ENCODE measurements at regions not wholly inside any gene's neighbourhood (a gene's known extent, or its start where the extent isn't known, plus 50 kb on each side); places are given as distances from the start of the nearest gene placed in this dataset.

DNA sequence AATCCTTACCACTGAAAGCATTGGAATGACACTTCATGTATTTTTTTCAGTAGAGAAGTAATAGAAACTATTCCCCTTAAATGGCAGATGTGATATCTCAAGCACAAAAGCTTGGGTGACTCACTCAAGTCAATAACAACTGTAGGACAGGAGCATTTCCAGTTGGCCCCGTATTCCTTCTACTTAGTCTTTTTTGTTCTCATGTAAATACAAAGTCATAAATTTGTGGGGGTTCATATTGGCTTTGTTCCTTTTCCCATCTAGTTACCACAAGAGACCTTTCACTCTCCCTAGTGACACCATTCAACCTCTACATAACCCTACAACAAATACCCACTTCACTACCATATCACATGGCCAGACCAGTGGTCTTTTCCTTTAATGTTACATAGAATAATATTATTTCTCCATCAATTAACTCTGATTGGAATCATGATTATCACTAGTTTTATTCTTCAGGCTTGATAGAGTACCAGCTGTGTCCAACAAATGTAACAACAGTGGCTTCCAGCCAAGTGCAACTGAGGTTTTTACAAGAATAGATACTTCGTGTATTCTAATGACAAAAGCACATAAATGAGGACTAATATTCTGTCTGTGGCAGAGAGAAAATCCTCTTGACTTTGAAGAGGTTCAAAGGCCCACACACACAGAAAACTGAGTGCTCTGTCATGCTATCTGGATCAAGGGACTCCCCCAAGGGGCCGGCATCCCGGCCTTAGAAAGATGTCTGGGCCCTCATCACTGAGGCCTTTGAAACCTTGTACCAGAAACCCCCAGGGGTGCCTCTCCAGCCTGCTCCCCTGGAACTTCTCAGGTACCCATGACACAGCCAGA lies 94.0 kb upstream of the THBS1 start:
- Histone ChIP-seq H3K27me3 (ENCODE audit: control insufficient read depth in 2 of 2, insufficient read depth in 2 of 2, low read length in 2 of 2) (no peaks in the 10 kb centered on the region), H3K4me3 (replicated peaks in 1 of 3; ENCODE audit: insufficient read depth in 1 of 3, low read depth in 1 of 3, low read length in 3 of 3) (no peak overlapping the region), H3K36me3 (ENCODE audit: control insufficient read depth in 2 of 2, extremely low read depth in 1 of 2, insufficient read depth in 2 of 2, low read length in 2 of 2) (no peaks in the 10 kb centered on the region), H3K27ac (ENCODE audit: insufficient read depth, low read depth, low read length) (no peak overlapping the region), H2AFZ (ENCODE audit: low read depth, low read length) (no peak overlapping the region), H3K4me1 (ENCODE audit: control insufficient read depth, extremely low read depth, insufficient read depth, low read length) (peaks cover 7% of the 10 kb centered on the region), H3K9me3 (replicated peaks; ENCODE audit: control insufficient read depth, insufficient read depth, low read length) (no peaks in the 10 kb centered on the region), H3K79me2 (ENCODE audit: control insufficient read depth, insufficient read depth, low read length) (no peaks in the 10 kb centered on the region), H3K9ac (replicated peaks; ENCODE audit: extremely low read depth, insufficient read depth, low read length) (no peak overlapping the region), H3K9me1 (replicated peaks; ENCODE audit: control insufficient read depth, extremely low read depth, insufficient read depth, low read length) (no peaks in the 10 kb centered on the region), H3K4me2 (ENCODE audit: insufficient read depth, low read length) (no peak overlapping the region), H4K20me1 (replicated peaks; ENCODE audit: control insufficient read depth, extremely low read depth, insufficient read depth, low read length) (no peaks in the 10 kb centered on the region)
- no TSS peak for BruUV-seq (replicated peaks)
- peak; percentile 65 for DNase-seq (ENCODE audit: low read depth, low spot score)
- dilution Hi-C loops (cut with MboI; ENCODE audit: extremely low pct_ligation_motif_present, low sequenced_read_pairs) (no loop called here), intact Hi-C loops (cut with micrococcal nuclease) (no loop called here)
- ChIA-PET POLR2A (no interaction called here), CTCF (no interaction called here)
- no peak for FAIRE-seq
- TF ChIP-seq EZH2 (IDR thresholded peaks at IDR 0.05; ENCODE audit: borderline replicate concordance, low read depth, low read length, severe bottlenecking): no peak
- peak; percentile 48 for TF ChIP-seq FOS (IDR thresholded peaks at IDR 0.05; ENCODE audit: borderline replicate concordance, insufficient read depth, low read length)
- no peak for TF ChIP-seq MYC (IDR thresholded peaks at IDR 0.05; ENCODE audit: low read depth, low read length)
- TF ChIP-seq, protein P1, sequence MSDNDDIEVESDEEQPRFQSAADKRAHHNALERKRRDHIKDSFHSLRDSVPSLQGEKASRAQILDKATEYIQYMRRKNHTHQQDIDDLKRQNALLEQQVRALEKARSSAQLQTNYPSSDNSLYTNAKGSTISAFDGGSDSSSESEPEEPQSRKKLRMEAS (IDR thresholded peaks at IDR 0.05; ENCODE audit: insufficient read depth, insufficient read length): no peak
- TF ChIP-seq JUN (IDR thresholded peaks at IDR 0.05; ENCODE audit: borderline replicate concordance, insufficient read depth, insufficient read length, low read depth): no peak
- no peak for TF ChIP-seq POLR2AphosphoS5 (IDR thresholded peaks at IDR 0.05; ENCODE audit: insufficient read depth, low read depth, low read length)
- TF ChIP-seq GATA2 (IDR thresholded peaks at IDR 0.05; ENCODE audit: insufficient read depth, insufficient read length, low read depth, low read length): no peak
- TF ChIP-seq, protein P2, sequence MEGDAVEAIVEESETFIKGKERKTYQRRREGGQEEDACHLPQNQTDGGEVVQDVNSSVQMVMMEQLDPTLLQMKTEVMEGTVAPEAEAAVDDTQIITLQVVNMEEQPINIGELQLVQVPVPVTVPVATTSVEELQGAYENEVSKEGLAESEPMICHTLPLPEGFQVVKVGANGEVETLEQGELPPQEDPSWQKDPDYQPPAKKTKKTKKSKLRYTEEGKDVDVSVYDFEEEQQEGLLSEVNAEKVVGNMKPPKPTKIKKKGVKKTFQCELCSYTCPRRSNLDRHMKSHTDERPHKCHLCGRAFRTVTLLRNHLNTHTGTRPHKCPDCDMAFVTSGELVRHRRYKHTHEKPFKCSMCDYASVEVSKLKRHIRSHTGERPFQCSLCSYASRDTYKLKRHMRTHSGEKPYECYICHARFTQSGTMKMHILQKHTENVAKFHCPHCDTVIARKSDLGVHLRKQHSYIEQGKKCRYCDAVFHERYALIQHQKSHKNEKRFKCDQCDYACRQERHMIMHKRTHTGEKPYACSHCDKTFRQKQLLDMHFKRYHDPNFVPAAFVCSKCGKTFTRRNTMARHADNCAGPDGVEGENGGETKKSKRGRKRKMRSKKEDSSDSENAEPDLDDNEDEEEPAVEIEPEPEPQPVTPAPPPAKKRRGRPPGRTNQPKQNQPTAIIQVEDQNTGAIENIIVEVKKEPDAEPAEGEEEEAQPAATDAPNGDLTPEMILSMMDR (IDR thresholded peaks at IDR 0.05; ENCODE audit: extremely low read depth in 1 of 2, insufficient read depth in 1 of 2, low read depth in 1 of 2, low read length in 2 of 2): no peak
- no peak for TF ChIP-seq POLR2A (IDR thresholded peaks at IDR 0.05; ENCODE audit: low read depth, low read length)

Measured in endothelial cell of umbilical vein (primary cell).